GM12878 (cell line): ENCODE measurements at regions not wholly inside any gene's neighbourhood (a gene's known extent, or its start where the extent isn't known, plus 50 kb on each side); places are given as distances from the start of the nearest gene placed in this dataset.

Source experiments
- ATAC-seq: fragments of 200-7000 bp; cut with Tn5 transposase; 3 replicates; pipeline ENCODE4 v1.9.1; 2020; ENCODE audit warnings: mild to moderate bottlenecking, moderate library complexity
- BruUV-seq: library from RNA; stranded (reverse); fragments of 400-500 nt; replicated peaks from 2 replicates; lab custom pipeline; 2021; lab: Mats Ljungman, UMichigan
- CTCF ChIA-PET: fragments of 300-600 bp; sonication (Branson Sonifier 250); formaldehyde crosslinking; extraction: SDS; loops from one replicate; lab custom pipeline; 2021; ENCODE audit warnings: inconsistent platforms; lab: Yijun Ruan, JAX
- POLR2A ChIA-PET: fragments of 350-600 bp; formaldehyde crosslinking; extraction: SDS; loops from one replicate; lab custom pipeline; 2021; ENCODE audit warnings: inconsistent platforms; lab: Charles Lee
- RAD21 ChIA-PET: fragments of 300-600 bp; sonication (Branson Sonifier 250); formaldehyde crosslinking; loops from one replicate; lab custom pipeline; 2023; ENCODE audit warnings: antibody characterized with exemption; ENCODE audit not compliant: unreplicated experiment; lab: Charles Lee
- SMC1A ChIA-PET: fragments of 300-600 bp; sonication (Branson Sonifier 250); formaldehyde crosslinking; loops from one replicate; lab custom pipeline; 2023; ENCODE audit not compliant: unreplicated experiment, uncharacterized antibody; lab: Charles Lee
- DNase-seq: peaks from one replicate; pipeline ENCODE4 v3.0.0-alpha.2; 2011; ENCODE audit warnings: low read depth, low spot score
- FAIRE-seq: peaks from 3 replicates; lab custom pipeline; 2011; peaks lifted over from hg19 to GRCh38; lab: Jason Lieb, UNC
- H2AFZ ChIP-seq: 2 replicates; pipeline ENCODE4 v1.6.0; 2011; ENCODE audit warnings: low read depth, low read length, control low read depth; ENCODE audit not compliant: control insufficient read depth
- H3K27ac ChIP-seq: 2 replicates; pipeline ENCODE4 v1.5.1; 2011; ENCODE audit warnings: control low read depth; ENCODE audit not compliant: control insufficient read depth, insufficient read depth
- H3K27me3 ChIP-seq, 2 experiments: replicated peaks in 1 of 2; 2 replicates each; pipeline versions ENCODE4 v1.6.0 to v1.6.1; 2011; ENCODE audit warnings: low read length in 1 of 2; ENCODE audit not compliant: control insufficient read depth in 2 of 2, insufficient read depth in 2 of 2
- H3K36me3 ChIP-seq, 2 experiments: 2 replicates each; pipeline ENCODE4 v1.5.1; 2011; ENCODE audit warnings: low read length in 1 of 2; ENCODE audit not compliant: control insufficient read depth in 2 of 2, insufficient read depth in 2 of 2
- H3K4me1 ChIP-seq: 2 replicates; pipeline ENCODE4 v1.6.1; 2011; ENCODE audit warnings: mild to moderate bottlenecking, low read length, moderate library complexity, mixed read lengths; ENCODE audit not compliant: control insufficient read depth, insufficient read depth
- H3K4me2 ChIP-seq: 2 replicates; pipeline ENCODE4 v1.6.0; 2011; ENCODE audit warnings: control low read depth; ENCODE audit not compliant: control insufficient read depth, insufficient read depth
- H3K4me3 ChIP-seq: fragments of 200-600 bp; sonication (generic); 2 replicates; pipeline ENCODE4 v1.5.1; 2016
- H3K79me2 ChIP-seq: 2 replicates; pipeline ENCODE4 v1.6.0; 2011; ENCODE audit warnings: low read length; ENCODE audit not compliant: control insufficient read depth, insufficient read depth
- H3K9ac ChIP-seq: 2 replicates; pipeline ENCODE4 v1.8.0; 2011; ENCODE audit warnings: low read length, control low read depth, mixed read lengths; ENCODE audit not compliant: control insufficient read depth, insufficient read depth
- H3K9me3 ChIP-seq: replicated peaks from 3 replicates; pipeline ENCODE4 v1.5.1; 2011; ENCODE audit warnings: mild to moderate bottlenecking, low read length; ENCODE audit not compliant: control insufficient read depth, insufficient read depth
- H4K20me1 ChIP-seq: 2 replicates; pipeline ENCODE4 v1.6.0; 2011; ENCODE audit not compliant: control insufficient read depth, insufficient read depth
- NRF1 ChIP-seq: conservative IDR thresholded peaks from 2 replicates; pipeline ENCODE4 v1.6.1; 2011; ENCODE audit warnings: mild to moderate bottlenecking, low read depth, low read length, improper control_type of control experiment
- POLR2AphosphoS5 ChIP-seq: IDR thresholded peaks from 2 replicates; pipeline ENCODE4 v1.6.1; 2011; ENCODE audit warnings: mild to moderate bottlenecking, low read length, inconsistent platforms
- POU2F2 ChIP-seq: IDR thresholded peaks from 3 replicates; pipeline ENCODE4 v1.6.1; 2011; ENCODE audit warnings: low read depth, mild to moderate bottlenecking, low read length, borderline replicate concordance
- RUNX3 ChIP-seq: IDR thresholded peaks from 2 replicates; pipeline ENCODE4 v1.6.1; 2012; ENCODE audit warnings: low read length, inconsistent platforms
- TAF1 ChIP-seq: IDR thresholded peaks from 2 replicates; pipeline ENCODE4 v1.6.1; 2011; ENCODE audit warnings: mild to moderate bottlenecking, low read depth, low read length, borderline replicate concordance
- WGBS: methylation state at CpG from one replicate; pipeline ENCODE4 v1.1.6; 2016; ENCODE audit warnings: low lambda C conversion rate; ENCODE audit not compliant: insufficient replicate concordance, insufficient coverage; ENCODE audit errors: missing lambda C conversion rate; 5-methylcytosine and 5-hydroxymethylcytosine counted together
- in situ Hi-C: fragments of 300-500 bp; cut with MboI; formaldehyde crosslinking; loops from 9 replicates; pipeline ENCODE4 v1.14.3; 2018; ENCODE audit warnings: mixed read lengths
- intact Hi-C: fragments of 100-400 bp; cut with micrococcal nuclease; formaldehyde crosslinking; loops from one replicate; pipeline ENCODE4 v1.14.2; 2022; ENCODE audit not compliant: unreplicated experiment
- TF ChIP-seq, protein P1 (sequence below): fragments of 450-650 bp; IDR thresholded peaks from 2 replicates; pipeline ENCODE4 v1.6.1; 2017; ENCODE audit warnings: mild to moderate bottlenecking, low read depth, inconsistent platforms; ENCODE audit not compliant: poor library complexity, severe bottlenecking
- TF ChIP-seq, protein P2 (sequence below): fragments of 450-650 bp; formaldehyde crosslinking; IDR thresholded peaks from 2 replicates; pipeline ENCODE4 v1.5.0; 2022; ENCODE audit warnings: mild to moderate bottlenecking, missing genetic modification characterization

DNA sequence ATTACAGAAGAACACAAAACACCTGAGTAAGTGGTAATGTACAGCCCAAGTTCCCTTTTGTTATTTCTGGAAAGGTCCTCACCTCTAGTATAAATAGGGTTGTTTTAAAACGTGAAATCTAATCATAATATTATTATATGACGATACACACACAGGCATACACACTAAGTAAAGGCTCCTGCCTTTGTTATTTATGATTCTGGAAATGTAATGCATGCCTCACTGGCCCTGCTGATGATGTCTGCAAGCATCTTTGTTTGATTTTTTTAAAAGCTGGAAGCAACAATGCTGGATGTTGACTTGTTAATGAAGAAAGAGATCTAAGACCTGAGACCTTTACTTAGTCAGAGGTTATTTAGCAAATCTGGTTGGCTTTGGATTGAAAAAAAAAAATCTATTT, 307.4 kb upstream of the SORCS1 start:
- DNase-seq (no peak), ATAC-seq (no peak), FAIRE-seq (no peak)
- Histone ChIP-seq H2AFZ (no peak overlapping the region), H3K9me3 (no peaks in the 10 kb centered on the region), H4K20me1 (no peaks in the 10 kb centered on the region), H3K9ac (no peak overlapping the region), H3K4me3 (no peak overlapping the region), H3K4me2 (no peak overlapping the region), H3K27ac (no peak overlapping the region), H3K79me2 (no peaks in the 10 kb centered on the region), H3K27me3 (no peaks in the 10 kb centered on the region), H3K36me3 (no peaks in the 10 kb centered on the region), H3K4me1 (peaks cover 5% of the 10 kb centered on the region)
- intact Hi-C loops = no loop called here
- no TSS peak for BruUV-seq
- ChIA-PET CTCF (no interaction called here), POLR2A (no interaction called here), RAD21 (interaction anchor here (0.8 kb wide), 1 partner anchor 11 kb away, joined by 3 read pairs; no protein-coding TSS in a partner anchor), SMC1A (interaction anchor here (4.1 kb wide), 1 partner anchor 28 kb away, joined by 26 read pairs; no protein-coding TSS in a partner anchor)
- 34% methylated on average over 2 of the region's 2 CpGs for WGBS
- TF ChIP-seq TAF1 (no peak), NRF1 (no peak), POLR2AphosphoS5 (no peak), POU2F2 (no peak), RUNX3 (no peak)
- TF ChIP-seq, protein P1, sequence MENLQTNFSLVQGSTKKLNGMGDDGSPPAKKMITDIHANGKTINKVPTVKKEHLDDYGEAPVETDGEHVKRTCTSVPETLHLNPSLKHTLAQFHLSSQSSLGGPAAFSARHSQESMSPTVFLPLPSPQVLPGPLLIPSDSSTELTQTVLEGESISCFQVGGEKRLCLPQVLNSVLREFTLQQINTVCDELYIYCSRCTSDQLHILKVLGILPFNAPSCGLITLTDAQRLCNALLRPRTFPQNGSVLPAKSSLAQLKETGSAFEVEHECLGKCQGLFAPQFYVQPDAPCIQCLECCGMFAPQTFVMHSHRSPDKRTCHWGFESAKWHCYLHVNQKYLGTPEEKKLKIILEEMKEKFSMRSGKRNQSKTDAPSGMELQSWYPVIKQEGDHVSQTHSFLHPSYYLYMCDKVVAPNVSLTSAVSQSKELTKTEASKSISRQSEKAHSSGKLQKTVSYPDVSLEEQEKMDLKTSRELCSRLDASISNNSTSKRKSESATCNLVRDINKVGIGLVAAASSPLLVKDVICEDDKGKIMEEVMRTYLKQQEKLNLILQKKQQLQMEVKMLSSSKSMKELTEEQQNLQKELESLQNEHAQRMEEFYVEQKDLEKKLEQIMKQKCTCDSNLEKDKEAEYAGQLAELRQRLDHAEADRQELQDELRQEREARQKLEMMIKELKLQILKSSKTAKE = no peak
- TF ChIP-seq, protein P2, sequence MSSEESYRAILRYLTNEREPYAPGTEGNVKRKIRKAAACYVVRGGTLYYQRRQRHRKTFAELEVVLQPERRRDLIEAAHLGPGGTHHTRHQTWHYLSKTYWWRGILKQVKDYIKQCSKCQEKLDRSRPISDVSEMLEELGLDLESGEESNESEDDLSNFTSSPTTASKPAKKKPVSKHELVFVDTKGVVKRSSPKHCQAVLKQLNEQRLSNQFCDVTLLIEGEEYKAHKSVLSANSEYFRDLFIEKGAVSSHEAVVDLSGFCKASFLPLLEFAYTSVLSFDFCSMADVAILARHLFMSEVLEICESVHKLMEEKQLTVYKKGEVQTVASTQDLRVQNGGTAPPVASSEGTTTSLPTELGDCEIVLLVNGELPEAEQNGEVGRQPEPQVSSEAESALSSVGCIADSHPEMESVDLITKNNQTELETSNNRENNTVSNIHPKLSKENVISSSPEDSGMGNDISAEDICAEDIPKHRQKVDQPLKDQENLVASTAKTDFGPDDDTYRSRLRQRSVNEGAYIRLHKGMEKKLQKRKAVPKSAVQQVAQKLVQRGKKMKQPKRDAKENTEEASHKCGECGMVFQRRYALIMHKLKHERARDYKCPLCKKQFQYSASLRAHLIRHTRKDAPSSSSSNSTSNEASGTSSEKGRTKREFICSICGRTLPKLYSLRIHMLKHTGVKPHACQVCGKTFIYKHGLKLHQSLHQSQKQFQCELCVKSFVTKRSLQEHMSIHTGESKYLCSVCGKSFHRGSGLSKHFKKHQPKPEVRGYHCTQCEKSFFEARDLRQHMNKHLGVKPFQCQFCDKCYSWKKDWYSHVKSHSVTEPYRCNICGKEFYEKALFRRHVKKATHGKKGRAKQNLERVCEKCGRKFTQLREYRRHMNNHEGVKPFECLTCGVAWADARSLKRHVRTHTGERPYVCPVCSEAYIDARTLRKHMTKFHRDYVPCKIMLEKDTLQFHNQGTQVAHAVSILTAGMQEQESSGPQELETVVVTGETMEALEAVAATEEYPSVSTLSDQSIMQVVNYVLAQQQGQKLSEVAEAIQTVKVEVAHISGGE (CRISPR knock-in tag) = no peak
- in situ Hi-C loops = no loop called here
